ENCODE measurements at regions not wholly inside any gene's neighbourhood (a gene's known extent, or its start where the extent isn't known, plus 50 kb on each side); places are given as distances from the start of the nearest gene placed in this dataset.

DNA sequence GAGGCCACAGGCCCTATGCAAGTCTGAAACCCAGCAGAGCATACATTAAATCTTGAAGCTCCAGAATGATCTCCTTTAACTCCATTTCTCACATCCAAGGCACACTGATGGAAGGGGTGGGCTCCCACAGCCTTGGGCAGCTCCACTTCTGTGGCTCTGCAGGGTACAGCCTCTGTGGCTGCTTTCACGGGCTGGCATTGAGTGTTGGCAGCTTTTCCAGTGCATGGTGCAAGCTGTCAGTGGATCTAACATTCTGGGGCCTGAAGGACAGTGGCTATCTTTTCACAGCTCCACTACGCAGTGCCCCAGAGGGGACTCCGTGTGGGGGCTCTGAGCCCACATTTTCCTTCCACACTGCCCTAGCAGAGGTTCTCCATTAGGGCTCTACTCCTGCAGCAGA lies 265.7 kb upstream of the MAGI2 start:
- DNase-seq: no peak

DNA sequence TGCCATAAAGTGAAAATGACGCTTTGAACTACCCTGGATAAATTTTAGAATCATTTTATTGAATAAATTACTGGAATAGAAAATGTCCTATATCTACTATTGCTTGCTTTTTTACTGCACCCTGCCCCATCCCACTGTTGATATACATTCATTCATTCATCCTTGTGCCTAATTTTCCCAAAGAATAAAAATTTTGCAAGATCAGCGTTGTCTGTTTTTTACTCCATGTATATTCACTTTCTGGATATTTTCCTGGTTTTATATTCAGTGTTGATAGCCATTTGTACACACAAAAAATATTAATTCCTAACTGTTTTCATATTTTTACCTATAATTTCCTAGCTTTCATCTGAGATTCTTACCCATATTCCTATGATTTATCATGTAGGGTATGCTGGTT lies 262.9 kb upstream of the MAGI2 start:
- DNase-seq: no peak

DNA sequence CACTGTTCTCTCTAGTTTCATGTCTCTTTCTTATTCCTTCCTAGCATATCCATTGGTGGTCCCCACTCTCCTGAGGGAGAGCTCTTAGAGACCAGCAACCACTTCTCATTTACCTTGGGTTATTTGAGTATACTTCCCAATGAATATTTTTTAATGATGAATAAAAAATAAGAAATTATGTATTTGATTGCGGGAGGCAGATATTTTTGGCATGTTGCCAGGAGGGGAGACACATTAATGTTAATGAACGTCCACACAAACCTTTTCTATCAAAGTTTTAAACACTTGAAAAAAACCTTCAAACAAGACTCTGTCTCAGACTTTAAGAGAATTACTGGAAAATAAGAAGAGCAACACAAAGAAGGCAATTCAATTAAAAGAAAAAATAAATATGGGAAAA lies 260.6 kb upstream of the MAGI2 start:
- no peak for DNase-seq

DNA sequence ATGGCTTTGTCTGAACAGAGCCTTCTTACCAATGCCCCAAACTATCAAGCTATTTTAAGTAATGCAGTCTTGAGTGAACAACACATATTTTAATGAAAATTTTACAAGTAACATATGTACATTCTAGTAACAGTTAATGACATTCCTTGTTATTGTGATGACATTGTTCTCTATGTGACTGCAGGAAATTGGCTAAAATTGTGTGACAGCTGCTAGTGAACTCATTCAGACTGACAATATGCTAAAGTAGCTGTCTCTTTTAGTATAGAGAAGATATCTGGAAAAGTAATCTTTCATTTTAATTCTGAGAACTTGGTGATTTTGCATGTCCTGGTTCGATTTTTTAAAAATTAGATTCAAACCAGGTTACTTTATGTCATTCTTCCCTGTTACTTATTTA lies 259.8 kb upstream of the MAGI2 start:
- no peak for DNase-seq

DNA sequence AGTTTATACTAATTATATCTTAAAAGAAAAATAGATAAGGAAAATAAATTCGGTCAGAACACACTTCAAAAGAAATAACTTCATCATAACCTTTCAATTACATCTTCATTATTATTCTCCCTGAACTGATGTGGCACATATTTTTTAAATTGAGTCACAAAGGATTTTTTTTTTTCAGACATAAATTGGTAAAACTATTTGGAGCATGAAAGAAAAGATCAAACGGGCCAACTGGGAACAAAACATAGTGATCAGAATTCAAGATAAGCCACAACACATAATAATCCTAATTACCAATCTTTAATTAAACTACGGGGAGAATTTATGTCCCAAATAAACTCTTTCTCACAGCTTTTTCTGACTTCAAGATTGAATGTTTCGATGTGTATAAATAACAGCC lies 258.2 kb upstream of the MAGI2 start:
- no peak for DNase-seq

DNA sequence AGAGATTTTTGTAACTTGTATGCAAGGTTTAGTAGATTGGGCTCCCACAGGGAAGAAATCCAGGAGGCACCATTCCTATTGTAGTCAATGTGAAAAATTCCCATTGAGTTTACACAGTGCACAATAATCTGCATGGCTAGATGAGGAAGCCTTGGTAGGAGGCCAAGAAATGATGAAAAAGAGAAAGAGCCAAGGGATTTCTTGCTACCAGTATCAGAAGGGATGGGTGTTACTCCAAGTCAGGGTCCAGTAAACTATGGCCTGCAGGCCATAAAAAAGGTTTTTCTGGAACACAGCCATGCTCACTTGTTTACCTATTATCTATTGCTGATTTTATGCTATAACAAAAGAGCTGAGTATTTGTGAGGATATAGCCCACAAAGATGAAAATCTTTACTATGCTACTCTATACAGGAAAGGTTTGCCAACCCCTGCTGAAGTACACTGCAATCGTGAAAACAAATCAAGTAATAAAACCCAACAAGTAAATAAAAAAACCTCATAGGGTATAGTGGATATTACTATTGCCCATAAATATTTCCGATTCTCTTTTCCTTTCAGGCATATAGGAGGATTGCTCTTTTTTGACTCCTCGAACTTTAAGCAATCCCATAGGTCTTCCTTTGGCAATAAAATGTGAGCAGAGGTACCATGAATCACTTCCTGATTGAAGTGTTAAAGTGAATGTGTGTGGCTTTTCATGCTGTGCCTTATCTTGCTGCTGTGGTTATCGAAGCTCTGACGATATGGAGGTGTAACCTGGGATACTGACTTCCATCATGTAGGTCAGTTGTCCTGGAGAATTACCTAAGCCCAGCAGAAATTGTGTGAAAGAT lies 256.3 kb upstream of the MAGI2 start:
- DNase-seq: no peak

DNA sequence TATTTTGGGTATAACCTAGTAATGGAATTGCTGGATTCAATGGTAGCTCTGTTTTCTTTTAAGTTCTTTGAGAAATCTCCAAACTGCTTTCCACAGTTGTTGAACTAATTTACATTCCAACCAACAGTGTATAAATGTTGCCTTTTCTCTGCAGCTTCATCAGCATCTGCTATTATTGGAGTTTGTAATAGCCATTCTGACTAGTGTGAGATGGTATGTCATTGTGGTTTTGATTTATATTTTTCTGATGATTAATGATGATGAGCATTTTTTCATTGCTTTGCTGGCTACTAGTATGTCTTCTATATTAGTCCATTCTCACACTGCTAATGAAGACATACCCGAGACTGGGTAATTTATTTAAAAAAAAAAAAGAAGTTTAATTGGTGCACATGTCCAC lies 248.6 kb upstream of the MAGI2 start:
- no peak for DNase-seq

DNA sequence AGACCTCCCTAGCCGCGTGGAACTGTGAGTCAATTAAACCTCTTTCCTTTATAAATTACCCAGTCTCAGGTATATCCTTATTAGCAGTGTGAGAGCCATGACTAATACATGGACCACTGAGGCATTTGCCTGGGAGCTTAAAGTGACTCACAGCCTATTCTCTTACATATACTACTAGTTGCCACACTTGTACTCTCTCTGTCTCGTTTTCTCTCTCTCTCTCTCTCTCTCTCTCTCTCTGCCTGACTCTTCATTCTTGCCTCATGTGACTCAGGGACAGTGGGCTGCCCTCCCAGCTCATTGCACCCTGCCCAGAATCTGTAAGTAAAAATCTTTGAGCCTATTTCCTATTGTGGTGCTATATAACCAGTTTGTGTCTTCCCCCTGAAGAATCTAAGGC lies 238.5 kb upstream of the MAGI2 start:
- DNase-seq: peak in 1 of 3 donors; percentile 19

DNA sequence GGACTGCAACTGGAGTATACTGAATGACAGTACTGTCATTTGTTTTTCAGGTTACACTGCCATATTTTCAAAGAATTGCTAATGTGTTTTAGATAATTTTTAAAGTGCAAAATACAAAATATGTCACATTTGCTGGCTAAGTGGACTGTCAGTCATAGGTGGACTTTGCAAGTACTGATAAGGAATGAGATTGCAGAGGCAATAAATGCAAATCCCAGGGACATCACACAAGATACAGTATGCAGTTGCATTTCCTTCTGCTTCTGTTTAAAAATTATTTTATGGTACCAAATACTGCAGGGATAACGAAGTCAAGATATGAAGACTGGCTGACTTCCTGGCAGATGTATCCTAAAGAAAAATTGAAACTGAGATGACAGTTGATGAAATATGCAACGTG lies 237.6 kb upstream of the MAGI2 start:
- no peak for DNase-seq

DNA sequence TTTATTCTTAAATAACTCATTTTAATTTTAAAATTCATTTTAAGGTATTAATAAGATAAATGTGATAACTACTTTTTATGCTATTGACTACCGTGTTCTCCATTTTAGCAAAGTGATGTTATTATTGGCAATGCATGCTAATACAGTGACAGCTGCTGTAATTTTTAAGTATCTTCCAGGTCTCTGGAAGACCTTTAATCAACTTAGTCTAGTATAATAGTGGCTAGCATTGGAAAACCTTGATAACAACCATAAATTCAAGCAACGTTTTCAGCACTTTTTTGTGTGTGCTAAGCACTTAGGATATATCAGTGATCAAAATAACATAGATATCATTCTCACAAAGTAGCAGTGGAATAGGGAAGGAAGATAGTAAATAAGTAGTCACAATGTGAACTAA lies 230.9 kb upstream of the MAGI2 start:
- no peak for DNase-seq

DNA sequence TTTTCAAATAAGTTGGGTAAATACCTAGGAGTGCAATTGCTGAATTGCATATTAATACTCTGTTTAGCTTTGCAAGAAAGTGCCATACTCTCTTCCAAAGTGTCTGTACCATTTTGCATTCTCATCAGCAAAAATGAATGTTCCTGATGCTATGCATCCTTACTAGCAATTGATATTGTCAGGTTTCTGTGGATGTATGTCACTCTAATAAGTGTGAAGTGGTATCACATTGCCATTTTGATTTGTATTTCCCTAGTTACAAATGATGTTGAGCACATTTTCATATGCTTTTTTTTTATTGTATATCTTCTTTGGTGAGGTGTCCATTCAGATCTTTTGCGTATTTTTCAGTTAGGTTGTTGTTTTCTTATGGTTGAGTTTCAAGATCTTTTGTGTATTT lies 230.4 kb upstream of the MAGI2 start:
- no peak for DNase-seq

DNA sequence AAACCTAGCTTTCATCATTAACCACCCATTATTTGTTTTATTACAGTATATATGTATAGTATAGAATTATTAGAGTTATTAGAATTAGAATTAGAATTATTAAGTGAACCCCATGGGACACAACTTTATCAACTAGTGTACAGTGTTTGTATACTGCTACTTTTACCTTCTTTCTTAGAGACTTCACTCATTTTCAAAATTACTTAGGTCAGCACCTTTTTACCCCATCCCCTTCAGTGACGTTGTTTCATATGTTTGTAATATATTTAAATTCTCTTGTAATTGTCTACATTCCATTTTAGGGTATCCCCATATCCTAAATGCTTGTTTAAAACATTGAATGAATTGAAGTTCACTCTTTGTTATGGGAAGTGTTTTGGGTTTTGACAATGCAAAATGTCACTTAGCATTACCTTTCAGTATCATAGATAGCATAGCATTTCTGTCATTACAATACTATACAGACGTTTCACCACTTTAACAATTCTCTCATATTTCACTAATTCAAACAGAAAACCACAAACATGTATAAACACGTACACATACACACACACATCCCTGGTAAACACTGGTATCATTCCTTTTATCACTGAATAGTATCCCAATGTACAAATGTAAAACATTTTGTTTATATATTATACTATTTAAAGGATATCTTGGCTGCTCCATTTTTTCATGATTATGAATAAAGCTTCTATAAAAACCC lies 229.9 kb upstream of the MAGI2 start:
- no peak for DNase-seq

DNA sequence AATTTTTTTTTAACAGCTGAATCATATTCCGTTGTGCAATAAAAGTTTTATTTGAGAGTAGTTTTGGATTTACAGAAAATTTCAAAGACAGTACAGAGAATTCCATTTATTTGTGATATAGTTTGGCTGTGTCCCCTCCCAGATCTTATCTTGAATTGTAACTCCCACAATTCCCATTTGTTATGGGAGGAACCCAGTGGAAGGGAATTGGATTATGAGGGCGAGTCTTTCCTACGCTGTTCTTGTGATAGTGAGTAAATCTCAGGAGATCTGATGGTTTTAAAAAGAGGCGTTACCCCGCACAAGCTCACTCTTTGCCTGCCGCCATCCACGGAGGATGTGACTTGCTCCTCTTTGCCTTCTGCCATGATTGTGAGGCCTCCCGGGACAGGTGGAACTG lies 228.0 kb upstream of the MAGI2 start:
- no peak for DNase-seq

DNA sequence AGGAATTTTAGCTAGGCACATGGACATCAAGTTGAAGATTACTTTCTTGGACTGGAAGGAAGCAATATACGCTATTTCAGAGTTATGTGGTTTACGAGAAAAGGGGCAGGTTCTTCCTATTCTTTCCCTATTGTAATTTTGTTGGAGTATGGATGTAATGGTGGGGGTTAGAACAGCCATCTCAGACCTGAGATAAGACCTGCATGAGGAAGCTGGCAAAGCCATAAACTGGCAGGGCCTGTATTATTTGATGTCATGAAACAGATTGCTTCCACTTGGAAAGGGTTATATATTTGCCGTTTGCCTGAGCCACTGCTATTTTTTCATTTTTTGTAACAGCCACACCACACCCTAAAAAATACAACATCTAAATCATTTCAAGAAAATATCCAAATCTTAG lies 220.5 kb upstream of the MAGI2 start:
- no peak for DNase-seq

DNA sequence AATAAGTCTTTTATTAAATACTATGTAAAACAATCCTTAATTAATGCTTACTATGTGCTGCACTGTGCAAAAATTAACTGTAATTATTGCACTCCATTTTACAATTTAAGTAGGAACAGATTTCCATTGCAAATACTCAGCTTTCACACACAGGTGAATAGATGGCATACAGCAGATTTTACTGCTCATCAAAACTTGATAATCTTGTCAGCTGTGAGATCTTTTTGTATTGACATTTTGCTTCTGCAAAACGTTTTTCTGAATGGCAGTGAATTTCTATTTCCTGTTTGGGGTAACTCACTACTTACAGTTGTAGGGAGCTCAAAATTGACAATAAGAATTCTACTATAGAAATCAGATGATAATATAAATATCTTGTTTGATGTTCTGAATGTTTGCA lies 220.0 kb upstream of the MAGI2 start:
- no peak for DNase-seq

DNA sequence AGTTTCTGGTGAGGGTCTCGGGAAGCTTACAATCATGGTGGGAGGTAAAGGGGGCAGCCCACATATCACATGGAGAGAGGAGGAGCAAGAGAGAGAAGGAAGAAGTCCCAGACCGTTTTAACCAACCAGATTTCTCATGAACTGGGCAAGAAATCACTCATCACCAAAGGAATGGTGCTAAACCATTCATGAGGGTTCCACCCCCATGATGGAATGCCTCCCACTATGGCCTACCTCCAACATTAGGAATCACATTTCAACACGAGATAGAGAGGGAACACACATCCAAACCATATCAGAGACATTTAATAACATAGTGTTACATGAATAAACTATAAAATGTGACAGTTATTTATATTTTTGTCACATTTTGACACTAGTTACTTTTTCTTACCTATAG lies 214.8 kb upstream of the MAGI2 start:
- DNase-seq: no peak

DNA sequence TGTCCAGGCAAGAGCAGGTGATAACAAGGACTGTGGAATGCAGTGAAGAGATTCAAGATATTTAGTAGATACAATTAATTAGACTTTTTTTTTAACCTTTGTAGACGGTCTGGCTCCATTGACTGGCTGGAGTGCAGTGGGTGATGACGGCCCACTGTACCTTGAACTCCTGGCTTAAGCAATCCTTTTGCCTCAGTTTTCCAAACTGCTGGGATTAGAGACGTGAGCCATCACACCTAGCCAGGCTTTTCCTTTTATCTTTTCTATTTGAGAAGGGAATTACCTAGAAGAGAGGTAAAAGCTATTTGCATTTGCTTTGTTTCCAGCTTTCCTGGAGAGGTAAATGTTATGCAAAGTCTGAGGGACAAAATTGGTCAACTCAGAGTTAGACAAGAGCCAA lies 213.0 kb upstream of the MAGI2 start:
- DNase-seq: no peak

DNA sequence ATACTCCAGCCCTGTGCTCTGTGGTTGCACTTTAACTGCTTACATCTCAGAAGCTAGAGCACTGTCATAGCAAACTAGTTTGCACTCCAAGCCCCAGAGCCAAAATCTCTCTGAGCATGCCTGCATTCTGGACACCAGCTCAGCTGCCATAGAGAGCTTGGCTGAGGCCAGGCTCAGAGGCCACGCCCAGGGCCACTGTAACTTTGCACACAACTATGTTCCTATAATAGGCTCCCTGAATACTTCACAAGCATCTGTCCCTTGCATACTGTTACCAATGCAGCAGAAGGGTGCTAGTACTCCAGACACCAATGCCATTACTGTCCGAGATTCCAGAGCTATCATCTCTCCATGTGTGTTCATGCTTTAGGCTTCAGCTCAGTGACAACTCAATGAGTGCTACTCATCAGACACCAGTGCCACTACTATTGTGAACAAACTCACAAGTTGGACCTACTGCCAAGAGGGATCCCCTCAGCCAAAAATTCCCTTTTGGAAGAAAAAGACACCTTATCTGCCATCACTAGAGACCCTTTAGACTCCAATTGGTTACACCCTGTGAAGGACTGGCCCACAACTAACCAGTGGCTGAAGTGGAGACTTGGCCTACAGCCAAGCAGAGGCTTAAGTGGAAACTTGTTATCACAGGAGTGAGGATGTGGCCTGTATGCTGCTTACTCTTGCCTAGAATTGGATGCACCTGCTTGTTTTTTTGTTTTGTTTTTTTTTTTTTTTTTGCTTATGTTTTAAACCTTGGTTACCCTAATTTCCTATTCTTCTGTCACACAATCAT lies 211.6 kb upstream of the MAGI2 start:
- no peak for DNase-seq

DNA sequence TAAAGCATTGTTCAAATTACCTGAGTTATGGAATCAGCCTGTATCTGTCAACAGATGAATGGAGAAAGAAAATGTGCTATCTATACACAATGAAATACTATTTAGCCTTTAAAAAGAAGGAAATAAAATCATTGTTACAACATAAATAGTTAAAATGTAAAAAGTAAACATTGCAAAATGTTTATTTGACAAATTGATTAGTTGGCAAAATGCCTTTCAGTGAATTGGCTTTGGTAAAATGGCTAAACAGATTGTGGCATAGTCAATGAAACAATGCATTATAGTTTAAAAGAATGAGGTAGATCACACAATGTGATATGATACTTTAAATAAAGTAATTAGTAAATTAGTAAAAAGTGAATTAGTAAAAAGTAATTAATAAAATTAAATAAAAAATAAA lies 204.8 kb upstream of the MAGI2 start:
- no peak for DNase-seq

DNA sequence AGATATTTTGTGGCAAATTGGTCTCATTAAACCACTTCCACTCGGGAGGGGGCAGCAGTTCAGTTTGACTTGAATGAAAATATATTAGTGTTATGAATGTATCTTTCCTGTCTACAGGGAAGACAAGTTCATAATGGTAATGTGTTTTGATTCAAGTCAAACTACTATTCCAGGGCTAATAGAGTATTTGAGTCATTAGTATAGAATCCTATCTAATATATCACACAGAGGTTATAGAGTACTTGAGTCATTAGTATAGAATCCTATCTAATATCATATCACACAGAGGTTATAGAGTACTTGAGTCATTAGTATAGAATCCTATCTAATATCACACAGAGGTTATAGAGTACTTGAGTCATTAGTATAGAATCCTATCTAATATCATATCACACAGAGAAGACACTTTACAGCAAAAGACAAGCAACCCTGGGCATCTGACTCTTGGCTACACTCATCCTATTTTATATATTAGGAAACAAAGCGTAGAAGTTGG lies 199.7 kb upstream of the MAGI2 start:
- DNase-seq: peak in 1 of 3 donors; percentile 13

DNA sequence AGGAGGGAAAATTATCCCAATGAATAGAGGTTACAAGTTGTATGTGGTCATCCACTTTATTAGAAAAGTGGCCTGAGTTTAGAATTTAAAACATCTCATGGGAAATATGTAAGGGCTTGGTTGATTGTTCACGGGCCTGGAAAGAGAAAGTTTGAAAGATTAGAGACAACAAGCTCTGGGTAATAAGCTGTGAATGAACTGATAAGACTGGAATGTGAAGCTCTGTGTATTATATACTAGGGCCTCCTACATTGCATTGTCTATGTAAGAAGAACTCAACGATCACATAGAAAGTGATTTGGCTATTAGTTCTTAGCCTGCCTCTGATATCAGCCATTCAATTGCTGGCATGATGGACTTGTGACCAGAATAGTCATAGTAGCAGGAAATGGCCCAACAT lies 199.2 kb upstream of the MAGI2 start:
- DNase-seq: no peak

DNA sequence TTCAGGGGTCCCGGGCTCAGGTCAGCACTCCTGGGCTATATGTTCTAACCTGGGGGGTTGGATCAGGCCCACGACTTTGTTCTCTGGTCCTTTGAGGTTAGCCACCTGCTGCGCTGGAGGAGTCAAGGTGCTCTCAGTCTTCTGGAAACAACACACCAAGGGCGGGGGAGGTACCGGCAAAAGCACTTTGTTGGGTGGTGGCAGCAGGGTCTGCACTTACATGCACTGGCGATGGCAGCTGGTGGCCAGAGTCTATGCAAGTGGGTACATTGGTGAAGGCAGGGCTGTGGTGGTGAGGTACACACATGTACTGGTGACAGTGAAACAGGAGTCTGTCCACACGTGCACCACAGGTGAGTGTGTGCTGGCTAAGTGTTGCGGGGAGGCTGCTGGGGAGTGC lies 194.2 kb upstream of the MAGI2 start:
- no peak for DNase-seq

DNA sequence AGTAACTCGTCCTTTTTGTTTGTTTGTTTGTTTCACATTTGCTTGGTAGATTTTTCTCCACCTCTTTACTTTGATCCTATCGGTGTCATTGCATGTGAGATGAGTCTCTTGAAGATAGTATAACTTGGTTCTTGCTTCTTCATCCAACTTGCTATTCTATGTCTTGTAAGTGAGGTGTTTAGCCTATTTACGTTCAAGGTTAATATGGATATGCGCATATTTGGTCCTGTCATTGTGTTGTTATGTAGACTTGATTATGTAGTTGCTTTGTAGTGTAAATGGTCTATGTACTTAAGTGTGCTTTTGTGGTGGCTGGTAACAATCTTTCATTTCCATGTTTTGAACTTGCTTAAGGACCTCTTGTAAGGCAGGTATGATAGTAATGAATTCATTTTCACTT lies 192.8 kb upstream of the MAGI2 start:
- no peak for DNase-seq

Data from muscle of back (tissue), 3 donors.